ENCODE measurements at regions not wholly inside any gene's neighbourhood (a gene's known extent, or its start where the extent isn't known, plus 50 kb on each side); places are given as distances from the start of the nearest gene placed in this dataset.

GRCh38 chr5:174186096-174186695 is 140.7 kb downstream of the NSG2 start (continued):
- no peak for TF ChIP-seq CTCF (IDR thresholded peaks at IDR 0.05; ENCODE audit: control extremely low read depth in 1 of 3, insufficient read depth in 1 of 3, low read depth in 1 of 3, low read length in 3 of 3)
- no peak for TF ChIP-seq SIRT6 (IDR thresholded peaks at IDR 0.05; ENCODE audit: low read length)
